NCI-H748 (cell line): ENCODE measurements at regions not wholly inside any gene's neighbourhood (a gene's known extent, or its start where the extent isn't known, plus 50 kb on each side); places are given as distances from the start of the nearest gene placed in this dataset.
A peak's percentile ranks its signal among the peaks of the same experiment; 100 is the strongest.
"Not testable (repeated sequence)": the region's sequence is repeated elsewhere in the genome, so short reads cannot be mapped to it uniquely, and the experiment has no call there.

Experiments used
- DNase-seq: peaks from one replicate; lab custom pipeline; 2025; ENCODE audit not compliant: unreplicated experiment; lab: John Stamatoyannopoulos, UW

DNA sequence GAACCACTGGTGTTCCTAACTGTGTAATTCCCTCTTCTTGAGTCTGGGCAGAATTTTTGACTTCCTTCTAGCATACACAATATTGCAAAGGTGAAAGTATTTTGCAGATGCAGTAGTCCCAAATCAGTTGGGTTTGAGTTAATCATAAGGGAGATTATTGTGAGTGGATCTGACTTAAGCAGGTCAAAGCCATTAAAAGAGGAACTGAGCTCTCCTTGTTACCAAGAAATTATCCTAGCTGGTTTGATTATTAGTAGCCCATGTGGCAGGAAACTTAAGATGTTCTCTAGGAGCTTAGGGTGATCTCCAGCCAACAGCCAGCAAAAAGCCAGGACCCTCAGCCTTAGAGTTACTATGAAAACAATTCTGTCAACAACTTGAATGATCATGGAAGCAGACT, 221.8 kb downstream of the RPIA start:
- no peak for DNase-seq

DNA sequence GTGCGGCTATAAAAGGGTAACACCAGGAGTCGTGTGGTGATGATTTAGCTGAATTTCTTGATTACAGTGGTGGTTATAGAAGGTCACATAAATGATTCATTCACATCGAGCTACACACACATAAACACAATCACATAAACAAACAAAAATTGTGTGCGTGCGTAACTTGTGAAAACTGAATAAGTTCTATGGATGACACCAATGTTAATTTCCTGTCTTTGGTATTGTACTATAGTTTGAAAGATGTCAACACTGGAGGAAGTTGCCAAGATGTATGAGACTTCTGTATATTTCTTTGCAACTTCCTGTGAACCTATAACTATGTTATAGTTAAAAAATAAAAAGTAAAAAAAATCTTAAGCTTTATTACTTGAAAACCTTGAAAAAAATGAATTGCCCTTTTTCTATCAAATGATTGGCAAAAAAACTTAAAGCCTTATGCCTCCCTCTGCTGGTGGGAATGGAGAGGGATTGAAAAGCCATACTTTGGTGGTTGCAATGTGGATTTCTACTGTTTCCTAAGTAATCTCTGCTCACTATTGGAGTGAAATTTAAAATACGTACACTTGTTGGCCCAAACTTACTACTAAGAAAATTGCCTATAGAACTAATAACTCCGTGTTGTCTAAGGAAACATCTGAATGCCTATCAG, 227.7 kb downstream of the RPIA start:
- peak; percentile 12 for DNase-seq

DNA sequence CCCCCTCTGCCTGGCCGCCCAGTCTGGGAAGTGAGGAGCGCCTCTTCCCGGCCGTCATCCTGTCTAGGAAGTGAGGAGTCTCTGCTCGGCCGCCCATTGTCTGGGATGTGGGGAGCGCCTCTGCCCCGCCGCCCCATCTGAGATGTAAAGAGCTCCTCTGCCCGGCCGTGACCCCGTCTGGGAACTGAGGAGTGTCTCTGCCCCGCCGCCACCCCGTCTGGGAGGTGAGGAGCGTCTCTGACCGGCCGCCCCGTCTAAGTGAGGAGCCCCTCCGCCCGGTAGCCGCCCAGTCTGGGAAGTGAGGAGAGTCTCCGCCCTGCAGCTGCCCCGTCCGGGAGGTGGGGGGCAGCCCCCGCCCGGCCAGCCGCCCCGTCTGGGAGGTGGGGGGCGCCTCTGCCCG, 228.9 kb downstream of the RPIA start:
- not testable (repeated sequence) for DNase-seq

DNA sequence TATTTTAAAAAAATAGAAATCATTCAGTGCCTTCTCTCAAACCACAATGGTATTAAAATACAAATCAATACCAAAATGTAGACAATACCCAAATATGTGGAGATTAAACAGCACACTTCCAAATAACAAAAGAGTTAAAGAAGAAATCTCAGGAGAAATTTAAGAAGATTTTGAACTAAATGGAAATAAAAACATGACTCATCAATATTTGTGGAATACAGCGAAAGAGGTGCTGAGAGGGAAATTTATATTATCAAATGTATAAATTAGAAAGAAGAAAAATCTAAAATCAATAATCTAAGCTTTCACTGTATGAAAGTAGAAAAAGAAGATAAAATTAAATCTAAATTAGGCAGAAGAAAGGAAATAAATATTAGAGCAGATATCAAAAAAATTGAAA, 233.1 kb downstream of the RPIA start:
- no peak for DNase-seq

DNA sequence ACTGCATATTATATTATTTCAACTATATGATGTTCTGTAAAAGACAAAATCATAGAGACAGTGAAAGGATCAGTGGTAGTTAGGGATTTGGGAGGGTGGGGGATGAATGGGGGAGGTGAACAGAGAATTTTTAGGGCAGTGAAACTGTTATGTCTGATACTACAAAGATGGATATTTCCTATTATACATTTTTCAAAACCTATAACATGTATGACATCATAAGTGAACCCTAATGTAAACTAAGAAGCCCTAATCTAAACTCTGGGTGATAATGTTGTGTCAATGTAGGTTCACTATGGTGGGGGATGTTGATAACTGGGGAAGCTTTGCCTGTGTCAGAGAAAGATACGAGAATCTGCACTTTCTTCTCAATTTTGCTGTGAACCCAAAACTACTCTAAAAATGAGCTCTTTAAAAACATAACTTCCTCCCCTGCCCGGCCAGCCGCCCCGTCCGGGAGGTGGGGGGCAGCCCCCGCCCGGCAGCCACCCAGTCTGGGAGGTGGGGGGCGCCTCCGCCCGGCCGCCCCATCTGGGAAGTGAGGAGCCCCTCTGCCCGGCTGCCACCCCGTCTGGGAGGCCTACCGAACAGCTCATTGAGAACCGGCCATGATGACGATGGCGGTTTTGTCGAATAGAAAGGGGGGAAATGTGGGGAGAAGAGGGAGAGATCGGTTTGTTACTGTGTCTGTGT, 234.4 kb downstream of the RPIA start:
- no peak for DNase-seq

DNA sequence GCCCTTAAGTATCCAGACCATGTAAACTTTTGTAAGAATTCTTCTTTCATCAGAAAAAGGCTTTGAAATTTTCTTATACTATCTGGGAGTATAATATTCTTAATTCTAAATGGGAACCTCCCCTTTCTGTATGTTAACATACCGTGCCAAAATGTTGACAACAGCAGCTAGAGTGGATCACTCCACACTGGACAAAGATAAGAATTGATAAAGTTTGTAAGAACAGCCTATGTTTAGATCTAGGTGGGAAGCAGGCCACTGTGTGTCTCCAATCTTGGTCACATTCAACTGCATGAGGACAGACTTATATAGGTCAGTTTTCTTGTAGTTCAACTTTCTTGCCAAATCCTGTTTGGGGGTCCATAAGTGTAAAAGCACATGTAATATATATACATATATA, 235.7 kb downstream of the RPIA start:
- no peak for DNase-seq

DNA sequence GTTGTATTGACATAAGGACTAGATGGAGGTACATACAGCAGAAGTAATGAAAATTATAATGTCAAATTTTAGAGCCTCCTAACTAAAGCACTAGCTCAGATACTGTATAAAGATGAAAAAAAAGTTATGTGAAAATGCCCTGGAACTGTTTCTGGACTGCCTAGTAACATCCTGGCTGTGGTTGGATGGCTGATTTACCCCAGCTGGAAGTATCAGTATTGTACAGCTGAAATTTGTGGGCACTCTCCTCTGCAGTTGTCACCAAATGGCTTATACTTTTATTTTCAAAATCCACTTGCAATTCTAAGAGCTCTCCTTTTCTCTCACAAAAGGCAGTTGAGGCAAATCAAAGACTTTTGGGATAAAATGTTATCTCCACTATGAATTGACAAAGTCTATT, 239.2 kb downstream of the RPIA start:
- DNase-seq, result no peak

DNA sequence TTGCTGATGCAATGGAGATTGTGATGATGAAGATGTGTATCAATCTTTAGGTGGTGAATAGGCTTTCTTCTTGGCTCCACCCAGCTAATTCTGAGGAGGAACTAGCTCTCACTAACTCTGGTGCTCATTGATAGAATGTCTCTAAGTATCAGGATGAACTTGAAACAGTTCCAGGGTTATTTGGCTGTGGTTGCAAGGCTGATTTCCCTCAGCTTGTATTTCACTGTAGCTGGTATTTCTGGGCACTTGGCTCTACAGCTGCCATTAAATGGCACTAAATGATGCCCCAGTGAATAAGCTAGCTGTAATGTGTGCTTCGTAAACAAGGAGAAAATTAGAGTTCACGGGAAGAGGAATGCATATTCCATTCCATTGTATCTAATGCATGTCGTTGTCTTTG, 241.2 kb downstream of the RPIA start:
- DNase-seq, result no peak

DNA sequence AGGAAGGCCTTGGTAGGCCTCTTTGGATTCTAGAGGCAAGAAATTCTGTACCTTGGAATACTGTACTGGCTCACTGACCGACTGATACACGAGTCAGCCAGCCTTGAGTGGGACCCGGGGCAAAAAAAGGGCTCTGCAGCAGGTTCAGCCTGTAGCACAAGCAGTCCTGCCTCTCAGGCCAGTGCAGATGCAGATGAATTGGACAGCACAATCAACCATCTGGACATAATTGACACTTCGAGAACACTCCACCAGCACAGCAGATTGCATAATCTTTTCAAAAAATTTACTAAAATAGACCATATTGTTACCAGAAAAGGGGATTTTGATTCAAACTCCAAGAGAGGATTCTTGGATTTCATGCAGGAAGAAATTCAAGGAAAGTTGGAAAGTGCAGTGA, 241.6 kb downstream of the RPIA start:
- DNase-seq, result no peak

DNA sequence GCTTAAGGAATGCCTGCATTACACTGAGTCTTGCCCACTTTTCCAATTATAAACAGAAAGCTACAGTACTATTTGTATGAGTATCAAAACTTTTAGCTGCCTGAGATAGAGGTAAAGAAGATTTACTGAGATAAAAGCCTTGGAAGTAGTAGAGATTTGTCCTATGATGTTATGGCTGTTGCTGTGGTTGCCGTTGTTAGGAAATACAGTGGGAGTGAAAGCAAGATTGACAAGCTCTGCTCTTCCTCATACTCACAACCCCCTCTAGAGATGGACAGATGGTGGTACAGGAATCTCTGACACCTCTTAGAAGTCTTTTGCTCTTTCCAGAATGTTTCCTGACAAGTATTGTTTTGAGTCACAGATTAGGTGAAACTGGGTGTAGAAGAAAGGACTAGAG, 242.5 kb downstream of the RPIA start:
- DNase-seq, result peak; percentile 15

DNA sequence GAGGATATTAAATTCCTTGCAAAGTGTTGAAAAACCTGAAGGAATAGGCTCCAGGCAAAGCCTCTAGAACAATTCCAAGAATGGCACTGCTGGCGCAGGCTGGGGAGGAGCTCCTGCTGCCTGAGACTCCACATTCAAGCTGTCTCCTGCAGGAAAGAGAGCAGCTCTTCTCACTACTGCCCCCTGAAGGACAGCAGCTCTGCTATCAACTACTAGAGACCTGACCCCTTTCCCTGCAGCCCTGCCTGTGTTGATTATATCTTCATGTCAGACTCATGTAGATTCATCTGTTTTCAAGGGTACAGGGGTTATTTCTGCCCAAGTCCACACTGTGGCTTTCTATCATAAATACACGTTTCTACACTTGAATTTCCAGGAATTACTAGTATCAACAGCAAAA, 249.7 kb downstream of the RPIA start:
- peak; percentile 13 for DNase-seq

DNA sequence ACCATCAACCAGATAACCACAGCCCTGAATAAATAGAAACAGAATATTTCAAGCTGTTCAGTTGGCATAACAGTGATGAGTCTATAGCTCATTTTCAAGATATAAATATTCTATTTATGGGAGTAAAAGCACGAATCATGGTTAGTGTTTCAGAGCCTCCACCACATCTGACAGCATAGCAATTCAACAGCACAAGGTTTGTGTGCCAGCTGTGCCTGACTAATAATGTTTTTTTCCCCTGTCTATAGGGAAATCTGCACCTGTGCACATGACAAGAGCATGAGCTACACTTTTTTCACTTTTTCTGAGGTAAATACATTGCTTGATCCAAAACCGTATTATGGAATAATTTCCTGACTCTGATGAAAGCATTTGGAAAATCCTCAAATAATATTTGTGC, 251.3 kb downstream of the RPIA start:
- no peak for DNase-seq

DNA sequence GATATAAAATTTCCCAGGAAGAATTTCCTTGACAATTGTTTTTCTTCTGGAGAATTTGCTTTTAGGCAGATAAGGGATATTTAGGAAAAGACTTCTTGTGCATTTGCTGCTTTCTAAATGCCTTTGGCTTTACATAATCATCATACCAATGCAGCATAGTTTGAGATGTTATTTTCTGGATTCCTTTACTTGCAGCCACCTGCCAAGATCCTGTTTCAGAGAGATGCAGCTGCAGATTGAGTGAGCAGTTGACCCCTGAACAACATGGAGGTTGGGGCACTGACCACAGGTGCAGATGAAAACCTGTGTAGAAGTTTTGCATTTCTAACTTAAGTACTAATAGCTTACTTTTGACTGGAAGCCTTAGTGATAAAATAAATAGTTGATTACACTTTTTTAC, 257.9 kb downstream of the RPIA start:
- no peak for DNase-seq

DNA sequence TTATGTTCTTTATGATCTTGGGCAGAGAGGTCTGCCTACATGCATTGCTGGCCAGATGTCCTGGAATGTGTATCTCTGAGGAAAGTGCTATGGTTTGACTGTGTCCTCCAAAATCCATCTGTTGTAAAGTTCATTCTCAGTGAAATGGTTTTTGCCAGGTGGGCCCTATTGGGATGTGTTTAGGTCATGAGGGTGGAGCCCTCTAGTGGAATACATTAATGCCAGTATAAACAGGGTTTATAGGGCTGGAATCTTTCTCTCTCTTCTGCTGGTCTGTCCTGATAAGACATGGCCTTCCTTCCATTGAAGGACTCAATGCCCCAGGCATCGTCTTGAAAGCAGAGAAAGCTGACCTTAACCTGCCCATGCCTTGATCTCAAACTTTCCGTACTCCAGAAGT, 258.5 kb downstream of the RPIA start:
- DNase-seq, result peak; percentile 5

DNA sequence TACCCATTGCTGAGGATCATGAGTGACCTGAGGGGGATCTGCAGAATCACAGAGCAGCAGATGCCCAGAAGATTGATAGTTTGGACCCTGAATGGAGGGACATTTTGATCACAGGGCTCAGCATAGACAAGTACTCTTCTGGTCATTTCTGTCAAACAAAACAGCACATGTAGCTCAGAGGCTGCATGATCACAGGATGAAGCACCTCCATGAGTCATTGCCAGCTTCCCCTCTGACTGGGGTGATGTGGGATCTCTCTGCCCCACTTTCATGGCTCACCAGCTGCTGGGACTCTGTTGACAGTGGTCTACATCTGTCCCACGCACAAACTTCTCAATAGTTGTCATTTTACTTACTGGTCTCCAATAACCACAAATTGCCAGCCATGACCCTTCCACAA, 264.1 kb downstream of the RPIA start:
- no peak for DNase-seq

DNA sequence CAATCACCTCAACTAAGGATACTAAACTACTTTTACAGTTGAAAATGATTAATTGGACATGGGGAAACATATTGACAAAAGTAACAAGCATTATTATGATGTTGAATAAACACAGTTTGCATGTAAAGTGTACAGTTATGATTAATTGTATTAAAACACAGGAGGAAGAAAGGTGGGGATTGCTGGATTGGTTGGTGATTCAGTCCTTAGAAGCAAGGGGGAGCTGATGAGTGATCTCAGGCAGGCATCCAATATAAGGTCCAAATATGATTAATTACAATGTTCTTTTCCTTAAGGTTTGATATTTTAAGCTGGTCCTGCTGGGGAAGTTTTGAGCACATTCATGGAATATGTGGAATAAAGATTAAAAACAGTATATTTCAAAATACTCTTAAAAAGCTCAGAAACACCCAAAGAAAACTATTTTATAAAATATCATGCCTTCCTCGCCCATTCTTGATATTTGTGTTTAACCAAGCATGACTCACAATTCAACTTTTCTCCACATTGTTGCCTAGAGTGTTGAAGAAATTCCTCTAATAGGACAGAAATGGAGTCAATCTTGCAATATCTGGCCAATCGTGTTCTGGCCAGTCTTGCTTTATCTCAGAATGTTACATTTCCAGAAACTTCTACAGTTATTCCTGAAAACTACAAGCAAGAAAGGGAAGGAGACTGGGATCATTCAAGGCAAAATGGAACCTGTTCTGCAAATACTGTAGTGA, 268.2 kb downstream of the RPIA start:
- no peak for DNase-seq

DNA sequence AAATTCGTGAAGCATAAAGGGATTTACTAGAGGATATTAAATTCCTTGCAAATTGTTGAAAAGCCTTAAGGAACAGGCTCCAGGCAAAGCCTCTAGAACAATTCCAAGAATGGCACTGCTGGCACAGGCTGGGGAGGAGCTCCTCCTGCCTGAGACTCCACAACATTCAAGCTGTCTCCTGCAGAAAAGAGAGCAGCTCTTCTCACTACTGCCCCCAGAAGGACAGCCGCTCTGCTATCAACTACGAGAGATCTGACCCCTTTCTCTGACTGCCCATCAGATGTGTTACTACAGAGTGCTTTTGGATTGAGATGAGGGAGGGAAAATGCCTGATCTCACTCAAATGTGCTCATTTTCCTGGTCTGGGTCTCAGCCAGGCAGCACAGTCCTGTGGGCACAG, 269.9 kb downstream of the RPIA start:
- not testable (repeated sequence) for DNase-seq

DNA sequence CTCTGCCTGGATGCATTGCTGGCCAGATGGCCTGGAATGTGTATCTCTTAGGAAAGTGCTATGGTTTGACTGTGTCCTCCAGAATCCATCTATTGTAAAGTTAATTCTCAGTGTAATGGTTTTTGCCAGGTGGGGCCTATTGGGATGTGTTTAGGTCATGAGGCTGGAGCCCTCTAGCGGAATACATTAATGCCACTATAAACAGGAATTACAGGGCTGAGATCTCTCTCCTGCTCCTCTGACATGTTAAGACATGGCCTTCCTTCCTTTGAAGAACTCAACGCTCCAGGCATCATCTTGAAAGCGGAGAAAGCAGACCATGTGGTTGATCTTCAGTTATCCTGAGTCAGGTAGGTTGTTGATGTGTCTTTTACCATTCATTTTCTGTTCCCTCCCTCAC, 276.4 kb downstream of the RPIA start:
- no peak for DNase-seq

DNA sequence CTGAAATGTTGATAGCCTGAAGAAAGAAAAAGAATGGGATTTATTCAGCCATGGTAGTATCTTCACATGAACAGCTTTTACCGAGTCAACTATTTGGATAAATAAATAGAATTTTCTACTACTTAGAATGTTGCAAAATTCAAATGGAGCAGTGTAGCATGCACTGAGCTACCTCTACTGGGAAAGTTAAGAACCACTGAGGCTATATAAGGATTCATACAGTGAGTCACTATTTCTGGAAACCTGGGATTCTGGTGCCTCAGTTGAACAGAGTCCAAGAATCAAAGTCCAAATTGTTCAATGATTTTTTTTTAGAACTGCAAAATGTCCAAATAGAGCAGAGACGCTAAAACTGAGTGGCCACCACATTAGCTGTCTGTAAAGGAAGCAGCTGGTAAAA, 286.5 kb downstream of the RPIA start:
- not testable (repeated sequence) for DNase-seq

DNA sequence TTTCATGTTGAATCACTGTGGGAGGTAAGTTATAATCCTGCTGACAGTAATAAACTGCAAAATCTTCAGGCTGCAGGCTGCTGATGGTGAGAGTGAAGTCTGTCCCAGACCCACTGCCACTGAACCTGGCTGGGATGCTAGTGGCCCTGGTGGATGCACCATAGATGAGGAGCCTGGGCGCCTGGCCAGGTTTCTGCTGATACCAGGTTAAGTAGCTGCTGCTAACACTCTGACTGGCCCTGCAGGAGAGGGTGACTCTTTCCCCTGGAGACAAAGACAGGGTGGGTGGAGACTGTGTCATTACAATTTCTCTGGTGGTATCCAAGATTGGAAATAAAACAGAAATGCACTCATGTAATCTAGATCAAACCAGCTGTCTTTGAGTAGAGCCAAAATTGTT, 287.0 kb downstream of the RPIA start:
- DNase-seq, result peak; percentile 36

DNA sequence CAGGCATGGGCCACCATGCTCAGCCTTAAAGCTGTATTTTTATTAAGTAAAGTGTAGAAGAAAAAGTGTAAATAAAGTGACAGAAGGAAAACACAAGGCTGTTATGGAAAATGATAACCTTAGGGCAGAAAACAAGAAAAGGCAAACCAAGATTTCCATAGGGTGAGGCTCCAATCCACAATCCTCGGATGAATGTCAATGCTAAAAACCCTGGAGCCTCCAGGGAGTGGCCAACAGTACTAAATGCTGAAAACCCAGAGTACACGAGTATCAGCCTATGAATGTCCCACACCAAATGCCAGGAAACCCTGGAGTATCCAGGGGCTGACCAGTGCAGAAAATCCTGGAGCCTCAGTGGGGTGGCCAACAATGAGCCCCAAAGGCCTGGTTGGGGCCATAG, 292.6 kb downstream of the RPIA start:
- not testable (repeated sequence) for DNase-seq

DNA sequence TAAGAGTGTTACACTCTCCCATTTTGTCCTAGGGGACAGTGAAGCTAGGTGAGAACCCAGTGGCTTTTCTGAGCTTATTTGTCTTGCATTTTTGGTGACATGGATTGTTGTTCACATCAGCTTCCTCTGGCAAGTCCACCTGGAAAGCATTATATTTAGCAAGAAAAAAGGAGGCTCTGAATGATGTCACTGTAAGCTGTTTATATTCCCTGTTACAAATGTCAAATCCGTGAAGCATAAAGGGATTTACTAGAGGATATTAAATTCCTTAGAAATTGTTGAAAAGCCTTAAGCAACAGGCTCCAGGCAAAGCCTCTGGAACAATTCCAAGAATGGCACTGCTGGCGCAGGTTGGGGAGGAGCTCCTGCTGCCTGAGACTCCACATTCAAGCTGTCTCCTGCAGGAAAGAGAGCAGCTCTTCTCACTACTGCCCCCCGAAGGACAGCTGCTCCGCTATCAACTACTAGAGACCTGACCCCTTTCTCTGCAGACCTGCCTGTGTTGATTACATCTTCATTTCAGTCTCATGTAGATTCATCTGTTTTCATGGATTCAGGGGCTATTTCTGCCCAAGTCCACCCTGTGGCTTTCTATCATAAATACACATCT, 295.4 kb downstream of the RPIA start:
- DNase-seq, result peak; percentile 40
